ENCODE measurements at regions not wholly inside any gene's neighbourhood (a gene's known extent, or its start where the extent isn't known, plus 50 kb on each side); places are given as distances from the start of the nearest gene placed in this dataset.

GRCh38 chr12:115225845-115226244 is 541.9 kb upstream of the TBX3 start:
- Histone ChIP-seq H3K36me3 (ENCODE audit: insufficient read depth, low read length) (no peaks in the 10 kb centered on the region), H3K4me1 (ENCODE audit: low read length) (no peaks in the 10 kb centered on the region), H2AFZ (ENCODE audit: low read length) (no peak overlapping the region), H3K9ac (ENCODE audit: low read length) (no peak overlapping the region), H3K79me2 (ENCODE audit: low read length) (no peaks in the 10 kb centered on the region), H4K20me1 (ENCODE audit: insufficient read depth, low read depth, low read length) (no peaks in the 10 kb centered on the region), H3K4me3 (ENCODE audit: low read length) (no peak overlapping the region), H3K27me3 (ENCODE audit: low read length) (no peaks in the 10 kb centered on the region; the same call in 1 of the 2 replicates), H3K4me2 (ENCODE audit: low read depth, low read length, poor library complexity, severe bottlenecking) (no peak overlapping the region), H3K27ac (ENCODE audit: low read length) (no peak overlapping the region), H3K9me3 (ENCODE audit: low read length) (no peaks in the 10 kb centered on the region; the same call in 1 of the 2 replicates), H3K9me2 (replicated peaks; ENCODE audit: insufficient read depth, low read length) (no peaks in the 10 kb centered on the region; the same call in 1 of the 2 replicates)
- DNase-seq, result no peak

GRCh38 chr12:115223991-115224390 is 540.0 kb upstream of the TBX3 start:
- Histone ChIP-seq H3K9ac (ENCODE audit: low read length) (no peak overlapping the region), H3K9me2 (replicated peaks; ENCODE audit: insufficient read depth, low read length) (no peaks in the 10 kb centered on the region; the same call in 1 of the 2 replicates), H3K4me3 (ENCODE audit: low read length) (no peak overlapping the region), H3K9me3 (ENCODE audit: low read length) (no peaks in the 10 kb centered on the region; the same call in 1 of the 2 replicates), H3K4me1 (ENCODE audit: low read length) (no peaks in the 10 kb centered on the region), H2AFZ (ENCODE audit: low read length) (no peak overlapping the region), H3K79me2 (ENCODE audit: low read length) (no peaks in the 10 kb centered on the region), H3K27me3 (ENCODE audit: low read length) (no peaks in the 10 kb centered on the region; the same call in 1 of the 2 replicates), H4K20me1 (ENCODE audit: insufficient read depth, low read depth, low read length) (no peaks in the 10 kb centered on the region), H3K36me3 (ENCODE audit: insufficient read depth, low read length) (no peaks in the 10 kb centered on the region), H3K27ac (ENCODE audit: low read length) (no peak overlapping the region), H3K4me2 (ENCODE audit: low read depth, low read length, poor library complexity, severe bottlenecking) (no peak overlapping the region)
- no peak for DNase-seq

- Histone ChIP-seq H3K9me3 (ENCODE audit: low read length) (no peaks in the 10 kb centered on the region; the same call in 1 of the 2 replicates), H3K36me3 (ENCODE audit: insufficient read depth, low read length) (no peaks in the 10 kb centered on the region), H2AFZ (ENCODE audit: low read length) (no peak overlapping the region), H3K4me1 (ENCODE audit: low read length) (no peaks in the 10 kb centered on the region), H4K20me1 (ENCODE audit: insufficient read depth, low read depth, low read length) (no peaks in the 10 kb centered on the region), H3K9ac (ENCODE audit: low read length) (no peak overlapping the region), H3K27me3 (ENCODE audit: low read length) (no peaks in the 10 kb centered on the region; the same call in 1 of the 2 replicates), H3K4me2 (ENCODE audit: low read depth, low read length, poor library complexity, severe bottlenecking) (no peak overlapping the region), H3K27ac (ENCODE audit: low read length) (no peak overlapping the region), H3K4me3 (ENCODE audit: low read length) (no peak overlapping the region), H3K9me2 (replicated peaks; ENCODE audit: insufficient read depth, low read length) (no peaks in the 10 kb centered on the region; the same call in 1 of the 2 replicates), H3K79me2 (ENCODE audit: low read length) (no peaks in the 10 kb centered on the region)
- no peak for DNase-seq
Observed at GRCh38 chr12:115223322-115223721, 539.3 kb upstream of the TBX3 start.

GRCh38 chr12:115222220-115222619 is 538.2 kb upstream of the TBX3 start:
- no peak overlapping the region for H3K4me2 ChIP-seq (ENCODE audit: low read depth, low read length, poor library complexity, severe bottlenecking)
- H3K27me3 ChIP-seq (ENCODE audit: low read length), result no peaks in the 10 kb centered on the region; the same call in 1 of the 2 replicates
- H2AFZ ChIP-seq (ENCODE audit: low read length), result no peak overlapping the region
- H3K4me3 ChIP-seq (ENCODE audit: low read length), result no peak overlapping the region
- H3K9me2 ChIP-seq (replicated peaks; ENCODE audit: insufficient read depth, low read length), result no peaks in the 10 kb centered on the region; the same call in 1 of the 2 replicates
- no peak for DNase-seq
- no peaks in the 10 kb centered on the region for H3K36me3 ChIP-seq (ENCODE audit: insufficient read depth, low read length)
- H3K9ac ChIP-seq (ENCODE audit: low read length), result no peak overlapping the region
- H4K20me1 ChIP-seq (ENCODE audit: insufficient read depth, low read depth, low read length), result no peaks in the 10 kb centered on the region
- H3K9me3 ChIP-seq (ENCODE audit: low read length), result no peaks in the 10 kb centered on the region; the same call in 1 of the 2 replicates
- H3K27ac ChIP-seq (ENCODE audit: low read length), result no peak overlapping the region
- no peaks in the 10 kb centered on the region for H3K4me1 ChIP-seq (ENCODE audit: low read length)
- H3K79me2 ChIP-seq (ENCODE audit: low read length), result no peaks in the 10 kb centered on the region

- no peaks in the 10 kb centered on the region for H3K27me3 ChIP-seq (ENCODE audit: low read length)
- no peak overlapping the region for H3K4me3 ChIP-seq (ENCODE audit: low read length)
- H3K9ac ChIP-seq (ENCODE audit: low read length), result no peak overlapping the region
- no peaks in the 10 kb centered on the region; the same call in 1 of the 2 replicates for H3K9me2 ChIP-seq (replicated peaks; ENCODE audit: insufficient read depth, low read length)
- no peaks in the 10 kb centered on the region for H3K4me1 ChIP-seq (ENCODE audit: low read length)
- no peak for DNase-seq
- H3K4me2 ChIP-seq (ENCODE audit: low read depth, low read length, poor library complexity, severe bottlenecking), result no peak overlapping the region
- no peaks in the 10 kb centered on the region for H3K79me2 ChIP-seq (ENCODE audit: low read length)
- no peak overlapping the region for H3K27ac ChIP-seq (ENCODE audit: low read length)
- H2AFZ ChIP-seq (ENCODE audit: low read length), result no peak overlapping the region
- H4K20me1 ChIP-seq (ENCODE audit: insufficient read depth, low read depth, low read length), result no peaks in the 10 kb centered on the region
- H3K36me3 ChIP-seq (ENCODE audit: insufficient read depth, low read length), result no peaks in the 10 kb centered on the region
- no peaks in the 10 kb centered on the region for H3K9me3 ChIP-seq (ENCODE audit: low read length)
Observed at GRCh38 chr12:115216301-115216700, 532.3 kb upstream of the TBX3 start.

GRCh38 chr12:115215544-115215943 is 531.6 kb upstream of the TBX3 start:
- no peaks in the 10 kb centered on the region for H3K9me2 ChIP-seq (replicated peaks; ENCODE audit: insufficient read depth, low read length)
- no peaks in the 10 kb centered on the region for H3K27me3 ChIP-seq (ENCODE audit: low read length)
- no peak for DNase-seq

GRCh38 chr12:115213538-115214016 is 529.6 kb upstream of the TBX3 start:
- no peaks in the 10 kb centered on the region for H3K4me1 ChIP-seq (ENCODE audit: low read length)
- no peaks in the 10 kb centered on the region for H3K27me3 ChIP-seq (ENCODE audit: low read length)
- H3K9me2 ChIP-seq (replicated peaks; ENCODE audit: insufficient read depth, low read length), result no peaks in the 10 kb centered on the region
- H3K36me3 ChIP-seq (ENCODE audit: insufficient read depth, low read length), result no peaks in the 10 kb centered on the region
- H3K79me2 ChIP-seq (ENCODE audit: low read length), result no peaks in the 10 kb centered on the region
- H3K27ac ChIP-seq (ENCODE audit: low read length), result no peak overlapping the region
- no peak overlapping the region for H3K4me2 ChIP-seq (ENCODE audit: low read depth, low read length, poor library complexity, severe bottlenecking)
- no peaks in the 10 kb centered on the region for H4K20me1 ChIP-seq (ENCODE audit: insufficient read depth, low read depth, low read length)
- no peak overlapping the region for H2AFZ ChIP-seq (ENCODE audit: low read length)
- DNase-seq, result no peak
- H3K9ac ChIP-seq (ENCODE audit: low read length), result no peak overlapping the region
- H3K9me3 ChIP-seq (ENCODE audit: low read length), result no peaks in the 10 kb centered on the region
- no peak overlapping the region for H3K4me3 ChIP-seq (ENCODE audit: low read length)

More at GRCh38 chr12:115215544-115215943, 531.6 kb upstream of the TBX3 start:
- no peak overlapping the region for H3K27ac ChIP-seq (ENCODE audit: low read length)
- no peak overlapping the region for H2AFZ ChIP-seq (ENCODE audit: low read length)
- H3K4me3 ChIP-seq (ENCODE audit: low read length), result no peak overlapping the region
- no peaks in the 10 kb centered on the region for H3K9me3 ChIP-seq (ENCODE audit: low read length)
- no peaks in the 10 kb centered on the region for H3K4me1 ChIP-seq (ENCODE audit: low read length)
- H4K20me1 ChIP-seq (ENCODE audit: insufficient read depth, low read depth, low read length), result no peaks in the 10 kb centered on the region
- H3K4me2 ChIP-seq (ENCODE audit: low read depth, low read length, poor library complexity, severe bottlenecking), result no peak overlapping the region
- no peaks in the 10 kb centered on the region for H3K36me3 ChIP-seq (ENCODE audit: insufficient read depth, low read length)
- no peaks in the 10 kb centered on the region for H3K79me2 ChIP-seq (ENCODE audit: low read length)
- no peak overlapping the region for H3K9ac ChIP-seq (ENCODE audit: low read length)

GRCh38 chr12:115213118-115213517 is 529.1 kb upstream of the TBX3 start:
- Histone ChIP-seq H3K27ac (ENCODE audit: low read length) (no peak overlapping the region), H3K4me2 (ENCODE audit: low read depth, low read length, poor library complexity, severe bottlenecking) (no peak overlapping the region), H3K4me3 (ENCODE audit: low read length) (no peak overlapping the region), H3K27me3 (ENCODE audit: low read length) (no peaks in the 10 kb centered on the region), H3K79me2 (ENCODE audit: low read length) (no peaks in the 10 kb centered on the region), H3K9ac (ENCODE audit: low read length) (no peak overlapping the region), H3K9me2 (replicated peaks; ENCODE audit: insufficient read depth, low read length) (no peaks in the 10 kb centered on the region), H4K20me1 (ENCODE audit: insufficient read depth, low read depth, low read length) (no peaks in the 10 kb centered on the region), H3K4me1 (ENCODE audit: low read length) (no peaks in the 10 kb centered on the region), H2AFZ (ENCODE audit: low read length) (no peak overlapping the region), H3K9me3 (ENCODE audit: low read length) (no peaks in the 10 kb centered on the region), H3K36me3 (ENCODE audit: insufficient read depth, low read length) (no peaks in the 10 kb centered on the region)
- no peak for DNase-seq

Measured in Karpas-422 (cell line).